Omental fat pad (tissue), 3 donors: ENCODE measurements at regions not wholly inside any gene's neighbourhood (a gene's known extent, or its start where the extent isn't known, plus 50 kb on each side); places are given as distances from the start of the nearest gene placed in this dataset.
A peak's percentile ranks its signal among the peaks of the same experiment; 100 is the strongest.
"Not testable (repeated sequence)": the region's sequence is repeated elsewhere in the genome, so short reads cannot be mapped to it uniquely, and the experiment has no call there.

Experiments
- ATAC-seq: fragments of 150-250 bp; one replicate; pipeline ENCODE4 v1.9.1; 2016; ENCODE audit warnings: mild to moderate bottlenecking, moderate library complexity; ENCODE audit not compliant: low FRiP score
- DNase-seq: peaks from one replicate; pipeline ENCODE4 v3.0.0-alpha.2; 2019; ENCODE audit warnings: low spot score
- CTCF ChIP-seq, 3 donors: fragments of 450-650 bp; IDR thresholded peaks; one replicate each; pipeline ENCODE4 v1.5.1; 2016 to 2017; ENCODE audit warnings: antibody characterized with exemption in 3 of 3, mild to moderate bottlenecking in 3 of 3, moderate library complexity in 2 of 3

GRCh38 chr10:124245806-124246440, 152.5 kb upstream of the CHST15 start:
- DNase-seq (no peak), ATAC-seq (peak; percentile 17)
- no peak for TF ChIP-seq CTCF (IDR thresholded peaks at IDR 0.05)

GRCh38 chr10:124245191-124245590, 151.8 kb upstream of the CHST15 start:
- no peak for ATAC-seq
- TF ChIP-seq CTCF (IDR thresholded peaks at IDR 0.05), result no peak
- no peak for DNase-seq

GRCh38 chr10:124244256-124244877, 151.0 kb upstream of the CHST15 start:
- no peak for ATAC-seq
- DNase-seq, result no peak
- no peak for TF ChIP-seq CTCF (IDR thresholded peaks at IDR 0.05)

- ATAC-seq (no peak), DNase-seq (no peak)
- no peak for TF ChIP-seq CTCF (IDR thresholded peaks at IDR 0.05)
These were observed 150.3 kb upstream of the CHST15 start for GRCh38 chr10:124243702-124244121.

GRCh38 chr10:124242791-124243190, 149.4 kb upstream of the CHST15 start:
- no peak for TF ChIP-seq CTCF (IDR thresholded peaks at IDR 0.05)
- ATAC-seq, result no peak
- DNase-seq, result no peak

GRCh38 chr10:124242365-124242764, 149.0 kb upstream of the CHST15 start:
- TF ChIP-seq CTCF (IDR thresholded peaks at IDR 0.05), result no peak
- no peak for ATAC-seq
- DNase-seq, result no peak

GRCh38 chr10:124241510-124241909, 148.1 kb upstream of the CHST15 start:
- ATAC-seq, DNase-seq: not testable (repeated sequence)
